ENCODE measurements at regions not wholly inside any gene's neighbourhood (a gene's known extent, or its start where the extent isn't known, plus 50 kb on each side); places are given as distances from the start of the nearest gene placed in this dataset.

GRCh38 chr5:116914869-116915504 is 340.4 kb upstream of the SEMA6A start:
- TF ChIP-seq YY1 (IDR thresholded peaks at IDR 0.05; ENCODE audit: insufficient read depth, insufficient read length) (no peak), ZNF274 (IDR thresholded peaks at IDR 0.05; ENCODE audit: low read depth, low read length) (no peak), SUZ12 (IDR thresholded peaks at IDR 0.05; ENCODE audit: extremely low read depth, insufficient read depth, insufficient read length) (no peak)

Measured in NT2/D1 (cell line).